SK-N-SH treated with all-trans-retinoic acid at 6 μM for 48 hours (cell line): ENCODE measurements at regions not wholly inside any gene's neighbourhood (a gene's known extent, or its start where the extent isn't known, plus 50 kb on each side); places are given as distances from the start of the nearest gene placed in this dataset.

Experiments
- BACH2 ChIP-seq: fragments of 250-450 bp; sonication (Bioruptor Pico); IDR thresholded peaks from 2 replicates; pipeline ENCODE4 v1.9.0; 2021; ENCODE audit warnings: mild to moderate bottlenecking, borderline replicate concordance
- ISL1 ChIP-seq: fragments of 250-450 bp; sonication (Bioruptor Pico); IDR thresholded peaks from 2 replicates; pipeline ENCODE4 v2.1.2; 2022; ENCODE audit warnings: mild to moderate bottlenecking, moderate library complexity
- ZC3H10 ChIP-seq: fragments of 250-450 bp; sonication (Bioruptor Pico); IDR thresholded peaks from 2 replicates; pipeline ENCODE4 v1.5.1; 2021; ENCODE audit warnings: mild to moderate bottlenecking, moderate library complexity

DNA sequence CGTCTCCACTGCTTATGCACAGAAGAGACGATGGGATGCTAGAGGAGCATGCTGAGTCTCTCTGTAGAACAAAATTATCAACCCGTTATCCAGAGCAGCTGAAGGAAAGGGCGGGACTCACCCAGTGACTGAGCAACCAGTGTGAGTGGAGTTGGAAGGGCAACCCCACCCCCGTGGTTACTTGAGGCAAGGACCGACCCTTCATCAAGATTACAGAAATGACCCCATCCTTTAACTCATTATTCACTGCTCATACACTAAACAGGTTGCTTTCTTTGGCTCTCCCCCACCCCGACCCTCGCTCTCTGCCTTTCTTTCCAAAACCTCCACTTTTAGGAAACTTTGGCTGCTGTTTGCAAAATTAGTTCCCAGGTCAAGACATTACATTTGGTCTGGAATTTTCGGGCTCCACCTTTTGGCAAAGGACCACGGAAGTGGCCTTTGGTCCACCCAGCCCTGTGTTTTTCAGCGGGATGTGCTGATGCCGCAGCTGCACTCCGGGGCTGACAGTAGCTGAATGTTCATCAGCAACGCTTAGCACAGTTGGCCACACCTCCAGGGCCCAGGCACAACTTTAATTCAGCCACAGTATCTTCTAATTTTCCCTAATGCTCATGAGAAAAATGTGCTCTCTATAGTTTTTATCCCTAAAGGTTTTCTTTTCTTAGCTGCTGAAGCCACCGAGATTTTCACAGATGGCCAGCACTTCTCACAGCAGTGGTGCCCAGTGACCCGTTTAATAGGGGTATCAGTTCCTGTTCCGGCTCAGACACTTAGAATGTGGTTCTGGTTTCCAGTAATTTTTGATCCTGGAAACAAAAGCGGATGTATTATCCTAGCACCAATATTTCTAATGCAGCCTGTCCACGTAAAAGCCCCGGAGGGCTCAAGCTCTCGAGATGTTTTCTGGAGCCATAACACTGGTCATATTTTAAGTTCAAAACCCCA, 103.6 kb upstream of the NXT1 start:
- TF ChIP-seq BACH2 (CRISPR knock-in tag): no peak
- no peak for TF ChIP-seq ZC3H10 (CRISPR knock-in tag)
- TF ChIP-seq ISL1 (CRISPR knock-in tag): no peak
